ENCODE measurements at regions not wholly inside any gene's neighbourhood (a gene's known extent, or its start where the extent isn't known, plus 50 kb on each side); places are given as distances from the start of the nearest gene placed in this dataset.
"Not testable (repeated sequence)": the region's sequence is repeated elsewhere in the genome, so short reads cannot be mapped to it uniquely, and the experiment has no call there.

- no peak for DNase-seq
Observed at GRCh38 chr3:34396288-34396687, 597.9 kb downstream of the PDCD6IP start.

- no peak for DNase-seq
Observed at GRCh38 chr3:34396956-34397355, 598.5 kb downstream of the PDCD6IP start.

DNA sequence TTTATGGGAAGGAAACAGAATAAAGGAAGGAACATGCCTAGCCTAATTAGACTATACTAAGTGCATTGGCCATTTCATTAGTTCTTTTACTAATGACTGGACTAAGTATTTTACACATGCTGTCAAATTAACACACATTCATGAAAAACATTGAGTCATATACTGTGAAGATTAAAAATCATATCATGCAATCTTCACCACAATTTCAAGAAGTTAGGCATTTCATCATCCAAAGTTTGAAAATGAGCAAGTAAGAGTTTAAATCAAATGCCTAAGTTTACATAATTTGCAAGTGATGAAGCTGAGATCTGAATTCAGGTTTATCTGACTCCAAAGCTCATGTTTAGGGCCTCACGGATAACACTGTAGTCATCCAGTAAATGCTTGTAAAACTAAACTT is 601.0 kb downstream of the PDCD6IP start:
- DNase-seq = no peak

DNA sequence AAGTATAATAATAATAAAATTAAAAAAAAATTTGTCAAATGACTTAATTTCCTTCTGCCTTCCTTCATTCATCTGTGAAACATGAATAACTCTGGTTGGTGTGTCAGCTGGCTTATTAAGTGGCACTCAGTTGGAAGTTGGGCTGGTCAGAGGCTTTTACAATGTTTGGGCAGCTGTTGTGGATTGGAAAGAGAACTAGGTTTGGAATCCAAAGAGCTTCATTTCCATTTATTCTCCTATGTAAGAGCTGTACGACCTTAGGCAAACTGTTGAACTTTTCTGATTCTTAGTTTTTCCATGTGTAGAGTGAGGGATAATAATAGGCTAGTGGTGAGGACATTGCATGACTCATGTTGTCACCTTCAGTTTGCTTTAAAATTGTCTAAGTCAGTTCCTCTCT is 606.7 kb downstream of the PDCD6IP start:
- no peak for DNase-seq

- DNase-seq = no peak
Observed at GRCh38 chr3:34407281-34407680, 608.9 kb downstream of the PDCD6IP start.

DNA sequence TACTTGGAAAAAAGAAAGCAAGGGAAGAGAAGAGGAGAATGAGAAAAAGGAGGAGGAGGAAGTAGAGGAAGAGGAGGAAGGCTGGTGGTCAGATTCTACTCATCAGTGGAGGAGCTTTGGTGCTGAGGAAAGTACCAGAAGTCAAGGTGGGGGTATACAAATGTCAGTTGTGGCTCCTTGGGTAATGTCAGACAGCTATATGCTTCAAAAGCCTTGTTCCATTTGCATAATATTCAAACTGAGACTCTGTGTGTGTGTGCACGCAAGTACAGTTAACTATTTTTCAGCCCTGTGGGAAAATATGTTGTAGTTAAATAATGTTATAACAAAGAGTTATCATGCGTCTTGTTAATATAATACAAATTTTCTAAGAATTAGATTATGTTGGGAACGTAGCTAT is 609.7 kb downstream of the PDCD6IP start:
- no peak for DNase-seq

- DNase-seq = no peak
Observed at GRCh38 chr3:34411596-34411995, 613.2 kb downstream of the PDCD6IP start.

DNA sequence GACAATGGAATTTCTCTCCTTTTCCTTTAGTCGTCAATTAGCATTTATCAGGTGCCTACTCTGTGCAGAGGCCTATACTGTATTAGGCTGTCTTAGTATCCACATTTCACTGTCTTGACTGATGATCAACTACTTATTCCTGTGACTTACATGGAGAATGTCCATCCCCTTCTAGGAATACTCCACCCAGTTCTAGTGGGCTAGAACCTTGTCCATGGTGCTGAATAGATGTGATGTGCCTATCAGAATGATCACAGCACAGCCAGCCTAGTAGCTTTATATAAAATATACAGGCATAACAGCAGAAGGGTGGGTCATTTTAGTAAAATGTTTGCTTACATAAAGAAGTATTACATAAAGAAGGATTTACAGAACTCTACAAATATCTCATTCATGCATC is 621.4 kb downstream of the PDCD6IP start:
- DNase-seq = no peak

DNA sequence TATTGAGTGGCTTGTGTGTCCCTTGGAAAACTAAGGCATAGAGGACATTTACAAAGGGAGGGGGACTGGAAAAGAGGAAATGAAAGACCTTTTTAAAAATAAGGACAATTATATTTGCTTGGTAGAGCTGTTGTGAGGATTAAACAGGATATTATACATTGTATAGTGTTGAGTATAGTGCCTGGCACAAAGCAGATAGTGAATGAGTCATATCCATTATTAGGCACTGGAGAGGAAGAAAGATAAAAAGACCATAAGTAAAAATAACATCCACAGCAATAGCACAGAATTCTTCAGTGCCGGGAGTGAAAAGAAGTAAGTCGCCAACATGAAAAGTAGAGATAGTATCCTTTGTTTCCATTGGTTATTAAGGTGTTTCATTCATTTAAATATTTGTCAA is 623.3 kb downstream of the PDCD6IP start:
- no peak for DNase-seq

GRCh38 chr3:34439796-34440195 is 641.4 kb downstream of the PDCD6IP start:
- DNase-seq = no peak

DNA sequence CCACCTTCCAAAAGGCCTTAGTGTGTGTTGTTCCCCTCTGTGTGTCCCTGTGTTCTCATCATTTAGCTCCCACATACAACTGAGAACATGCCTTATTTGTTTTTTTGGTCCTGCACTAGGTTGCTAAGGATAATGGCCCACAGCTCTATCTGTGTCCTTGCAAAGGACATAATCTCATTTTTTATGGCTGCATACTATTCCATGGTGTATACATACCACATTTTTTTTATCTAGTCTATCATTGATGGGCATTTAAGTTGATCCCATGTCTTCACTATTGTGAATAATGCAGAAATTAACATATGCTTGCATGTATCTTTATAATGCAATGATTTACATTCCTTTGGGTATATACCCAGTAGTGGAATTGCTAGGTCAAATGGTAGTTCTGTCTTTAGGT is 645.7 kb downstream of the PDCD6IP start:
- DNase-seq = no peak

DNA sequence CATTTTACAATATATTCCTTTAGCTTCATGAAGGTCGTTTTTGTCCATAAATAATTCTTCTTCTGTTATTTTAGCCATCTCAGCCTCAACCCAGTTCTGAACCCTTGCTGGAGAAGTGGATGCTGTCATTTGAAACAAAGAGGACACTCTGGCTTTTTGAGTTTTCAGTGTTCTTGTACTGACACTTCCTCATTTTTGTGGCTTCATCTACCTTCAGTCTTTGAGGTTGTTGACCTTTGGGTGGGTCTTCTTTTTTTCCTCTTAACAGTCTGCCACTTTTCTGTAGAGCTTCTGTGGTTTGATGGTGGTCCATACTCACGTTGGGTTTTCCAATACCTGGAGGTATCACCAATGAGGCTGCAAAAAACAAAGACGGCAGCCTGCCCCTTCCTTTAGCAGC is 650.9 kb downstream of the PDCD6IP start:
- no peak for DNase-seq

- no peak for DNase-seq
Observed at GRCh38 chr3:34463414-34463813, 665.0 kb downstream of the PDCD6IP start.

DNA sequence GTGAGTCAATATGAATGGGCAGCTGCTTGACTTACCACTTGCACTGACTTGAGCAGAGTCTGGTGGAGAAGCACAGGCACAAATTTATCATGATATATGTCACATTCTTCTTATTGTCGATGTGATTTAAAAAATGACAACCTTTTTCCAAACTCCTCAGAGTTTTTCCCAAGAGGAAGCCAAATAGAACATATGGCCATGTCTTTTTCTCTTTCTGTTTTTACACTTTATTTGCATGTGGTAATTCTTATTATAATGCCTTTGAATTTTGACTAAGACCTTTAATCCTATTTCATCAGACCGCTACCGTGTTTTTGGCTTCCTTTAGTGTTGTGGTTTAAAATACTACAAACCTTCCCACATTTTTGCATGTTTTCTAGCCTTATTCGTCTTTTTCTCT is 666.2 kb downstream of the PDCD6IP start:
- no peak for DNase-seq

GRCh38 chr3:34475851-34476250 is 677.4 kb downstream of the PDCD6IP start:
- no peak for DNase-seq

- DNase-seq = no peak
Observed at GRCh38 chr3:34483311-34483887, 685.0 kb downstream of the PDCD6IP start.

- no peak for DNase-seq
Observed at GRCh38 chr3:34504366-34504765, 705.9 kb downstream of the PDCD6IP start.

DNA sequence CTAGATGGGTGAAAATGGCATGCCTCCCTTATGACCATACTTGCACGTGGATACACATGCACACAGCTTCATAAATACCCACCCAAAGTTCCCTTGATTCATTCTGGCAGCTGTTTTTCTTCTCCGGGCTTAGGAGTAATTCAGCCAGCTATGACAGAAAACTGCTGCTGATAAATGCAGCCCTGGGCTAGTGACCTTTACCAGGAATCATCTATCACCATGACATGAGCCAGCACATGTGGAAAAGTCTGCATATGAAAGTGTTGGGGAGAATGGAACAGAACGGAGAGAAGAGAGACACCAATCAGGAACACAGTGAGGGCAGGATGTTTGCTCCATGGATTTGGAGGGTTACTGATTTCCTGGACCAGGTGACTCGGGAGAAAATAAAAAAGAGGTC is 706.3 kb downstream of the PDCD6IP start:
- DNase-seq = no peak

DNA sequence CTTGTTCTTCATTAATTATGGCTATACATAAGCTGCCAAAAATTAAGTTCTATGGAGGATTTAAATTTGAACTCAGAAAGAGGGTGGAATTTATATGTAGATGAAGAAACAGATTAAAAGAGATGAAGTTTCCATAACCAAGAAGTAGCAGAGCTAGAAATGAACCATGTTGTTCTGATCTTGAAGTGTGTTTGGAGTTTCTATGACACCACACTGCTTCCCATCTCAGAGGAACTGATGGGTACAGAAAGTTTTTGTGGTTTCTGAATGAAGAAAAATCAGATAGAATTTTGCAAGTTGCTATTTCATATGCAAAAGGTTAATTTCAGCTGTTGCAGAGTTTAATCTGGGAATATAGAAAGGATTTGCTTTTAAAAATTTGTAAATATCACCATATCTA is 710.3 kb downstream of the PDCD6IP start:
- no peak for DNase-seq

GRCh38 chr3:34511891-34512290 is 713.5 kb downstream of the PDCD6IP start:
- DNase-seq = no peak

DNA sequence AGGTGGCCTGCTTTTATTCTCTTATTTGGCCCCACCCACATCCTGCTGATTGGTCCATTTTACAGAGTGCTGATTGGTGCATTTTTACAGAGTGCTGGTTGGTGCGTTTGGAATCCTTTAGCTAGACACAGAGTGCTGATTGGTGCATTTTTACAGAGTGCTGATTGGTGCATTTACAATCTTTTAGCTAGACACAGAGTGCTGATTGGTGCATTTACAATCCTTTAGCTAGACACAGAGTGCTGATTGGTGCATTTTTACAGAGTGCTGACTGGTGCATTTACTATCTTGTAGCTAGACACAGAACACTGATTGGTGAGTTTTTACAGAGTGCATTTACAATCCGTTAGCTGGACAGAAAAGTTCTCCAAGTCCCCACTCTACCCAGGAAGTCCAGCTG is 720.6 kb downstream of the PDCD6IP start:
- not testable (repeated sequence) for DNase-seq

GRCh38 chr3:34531156-34531555 is 732.7 kb downstream of the PDCD6IP start:
- DNase-seq = no peak

GRCh38 chr3:34533451-34533850 is 735.0 kb downstream of the PDCD6IP start:
- no peak for DNase-seq

DNA sequence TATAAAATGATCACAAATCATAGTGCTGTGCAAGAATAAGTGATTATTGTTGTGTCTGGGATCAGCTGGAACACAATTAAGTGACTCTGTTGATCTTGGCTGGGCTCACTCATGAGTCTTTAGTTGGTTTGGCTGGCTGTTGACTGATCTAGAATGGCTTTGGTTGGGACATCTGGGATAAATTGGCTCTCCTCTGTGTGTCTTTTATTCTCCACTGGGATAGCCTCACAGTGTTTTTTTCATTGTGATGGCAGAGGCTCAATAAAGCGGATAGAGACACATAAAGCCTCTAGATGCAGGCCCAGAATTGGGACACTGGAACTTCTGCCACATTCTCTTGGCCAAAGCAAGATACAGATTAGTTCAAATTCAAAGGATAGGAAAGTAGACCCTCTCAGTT is 735.6 kb downstream of the PDCD6IP start:
- no peak for DNase-seq

DNA sequence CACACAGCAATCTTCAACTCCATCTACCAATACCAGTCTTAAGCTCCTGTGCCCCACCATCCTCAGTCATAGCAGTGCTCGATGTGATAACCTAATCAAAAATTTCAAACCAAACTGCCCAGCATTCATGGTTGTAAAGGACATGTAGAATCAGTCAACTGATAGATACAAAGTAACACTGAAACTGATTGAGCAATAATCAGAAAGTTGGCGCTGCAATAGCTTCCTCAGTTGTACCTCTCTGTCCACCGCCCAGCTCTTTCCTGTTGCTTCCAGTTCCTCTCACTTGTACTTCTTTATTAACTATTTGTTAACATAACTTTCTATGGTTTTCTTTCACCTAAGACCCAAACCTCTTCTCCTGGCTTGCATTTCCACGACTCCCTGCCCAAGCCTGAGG is 745.7 kb downstream of the PDCD6IP start:
- DNase-seq = no peak
